Gastrocnemius medialis (tissue), 4 donors: ENCODE measurements at regions not wholly inside any gene's neighbourhood (a gene's known extent, or its start where the extent isn't known, plus 50 kb on each side); places are given as distances from the start of the nearest gene placed in this dataset.

Experiments
- ATAC-seq, 2 donors: fragments of 150-250 bp; one replicate each; pipeline ENCODE4 v1.9.1; 2016
- DNase-seq, 2 donors: peaks; one replicate each; pipeline ENCODE4 v3.0.0-alpha.2; 2019
- H3K27ac ChIP-seq, 4 donors: fragments of 200-600 bp; sonication (generic); 1 replicate in 1 of 4; 2 replicates in 3 of 4; pipeline ENCODE4 v1.5.1; 2016 to 2018; ENCODE audit warnings: mild to moderate bottlenecking in 2 of 4, moderate library complexity in 1 of 4
- H3K27me3 ChIP-seq, 3 donors: fragments of 200-600 bp; sonication (generic) in 2 of 3; 1 replicate in 1 of 3; 2 replicates in 2 of 3; pipeline versions ENCODE4 v1.5.1 to v1.6.0; 2016 to 2019; ENCODE audit warnings: mild to moderate bottlenecking in 1 of 3, moderate library complexity in 1 of 3
- H3K36me3 ChIP-seq, 2 donors: fragments of 200-600 bp; sonication (generic) in 1 of 2; one replicate each; pipeline ENCODE4 v1.5.1; 2017 to 2018
- H3K4me1 ChIP-seq, 2 donors: fragments of 200-600 bp; sonication (generic) in 1 of 2; one replicate each; pipeline ENCODE4 v1.5.1; 2016 to 2017; ENCODE audit warnings: mild to moderate bottlenecking in 2 of 2
- H3K4me3 ChIP-seq, 4 donors: fragments of 200-600 bp; sonication (generic) in 3 of 4; 1 replicate in 1 of 4; 2 replicates in 3 of 4; pipeline ENCODE4 v1.5.1; 2016 to 2019; ENCODE audit warnings: mild to moderate bottlenecking in 2 of 4
- H3K9me3 ChIP-seq, 3 donors: fragments of 200-600 bp; sonication (generic) in 2 of 3; 1 replicate in 1 of 3; 2 replicates in 2 of 3; pipeline ENCODE4 v1.5.1; 2016 to 2019
- CTCF ChIP-seq, 5 experiments: fragments of 450-650 bp in 3 of 5; fragments of 200-600 bp in 2 of 5; sonication (generic) in 2 of 5; IDR thresholded peaks in 4 of 5; conservative IDR thresholded peaks in 1 of 5; 1 replicate in 4 of 5; 2 replicates in 1 of 5; pipeline ENCODE4 v1.5.1; 2016 to 2019; ENCODE audit warnings: antibody characterized with exemption in 5 of 5, mild to moderate bottlenecking in 3 of 5, moderate library complexity in 3 of 5
- POLR2A ChIP-seq, 2 donors: fragments of 450-650 bp; IDR thresholded peaks; one replicate each; pipeline ENCODE4 v1.6.1; 2017; ENCODE audit warnings: antibody characterized with exemption in 2 of 2, mild to moderate bottlenecking in 2 of 2, moderate library complexity in 2 of 2
- in situ Hi-C, 4 donors: fragments of 200-750 bp; cut with MboI; loops; one replicate each; pipeline versions ENCODE4 v1.15.0 to v1.8.0; 2017; ENCODE audit warnings: low sequenced_read_pairs in 4 of 4
- intact Hi-C: fragments of 100-400 bp; cut with DNase I; formaldehyde crosslinking; loops from one replicate; pipeline ENCODE4 v1.15.1; 2023; ENCODE audit warnings: low total_unique reads

GRCh38 chr13:50690006-50690405, 153.5 kb downstream of the DLEU7 start:
- peaks cover 16 to 25% of the 10 kb centered on the region in 2 donors for H3K4me1 ChIP-seq
- DNase-seq, result no peak
- intact Hi-C loops, result no loop called here

GRCh38 chr13:50691176-50691680, 152.3 kb downstream of the DLEU7 start:
- H3K4me1 ChIP-seq, result peaks cover 14 to 16% of the 10 kb centered on the region in 2 donors
- no peak overlapping the region for H3K27ac ChIP-seq
- H3K27me3 ChIP-seq, result no peaks in the 10 kb centered on the region
- intact Hi-C loops (no loop called here), in situ Hi-C loops (no loop called here)
- no peaks in the 10 kb centered on the region for H3K36me3 ChIP-seq
- no peak overlapping the region for H3K4me3 ChIP-seq
- no peak for DNase-seq
- TF ChIP-seq CTCF (IDR thresholded peaks at IDR 0.05 in 4 of 5, conservative IDR thresholded peaks at IDR 0.05 in 1 of 5), result no peak
- no peak for TF ChIP-seq POLR2A (IDR thresholded peaks at IDR 0.05)
- ATAC-seq, result no peak
- H3K9me3 ChIP-seq, result no peaks in the 10 kb centered on the region

More at GRCh38 chr13:50690006-50690405, 153.5 kb downstream of the DLEU7 start:
- no peak for ATAC-seq
- Histone ChIP-seq H3K27ac (no peak overlapping the region), H3K36me3 (no peaks in the 10 kb centered on the region), H3K27me3 (no peaks in the 10 kb centered on the region), H3K4me3 (no peak overlapping the region), H3K9me3 (no peaks in the 10 kb centered on the region)
- in situ Hi-C loops, result no loop called here
- TF ChIP-seq CTCF (IDR thresholded peaks at IDR 0.05 in 4 of 5, conservative IDR thresholded peaks at IDR 0.05 in 1 of 5) (no peak), POLR2A (IDR thresholded peaks at IDR 0.05) (no peak)

- Histone ChIP-seq H3K27me3 (no peaks in the 10 kb centered on the region), H3K4me3 (no peak overlapping the region), H3K27ac (no peak overlapping the region), H3K4me1 (peaks cover 14 to 16% of the 10 kb centered on the region in 2 donors), H3K9me3 (no peaks in the 10 kb centered on the region), H3K36me3 (no peaks in the 10 kb centered on the region)
- intact Hi-C loops, result no loop called here
- no peak for DNase-seq
- ATAC-seq, result no peak
- TF ChIP-seq CTCF (IDR thresholded peaks at IDR 0.05 in 4 of 5, conservative IDR thresholded peaks at IDR 0.05 in 1 of 5), result no peak
- TF ChIP-seq POLR2A (IDR thresholded peaks at IDR 0.05), result no peak
- in situ Hi-C loops, result no loop called here
These were observed 151.7 kb downstream of the DLEU7 start for GRCh38 chr13:50691681-50692263.

GRCh38 chr13:50692396-50692915, 151.0 kb downstream of the DLEU7 start:
- intact Hi-C loops, result no loop called here

More at GRCh38 chr13:50692396-50692915, 151.0 kb downstream of the DLEU7 start:
- ATAC-seq (no peak), DNase-seq (no peak)
- H3K36me3 ChIP-seq, result no peaks in the 10 kb centered on the region
- TF ChIP-seq CTCF (IDR thresholded peaks at IDR 0.05 in 4 of 5, conservative IDR thresholded peaks at IDR 0.05 in 1 of 5) (no peak), POLR2A (IDR thresholded peaks at IDR 0.05) (no peak)
- H3K9me3 ChIP-seq, result no peaks in the 10 kb centered on the region
- peaks cover 16 to 20% of the 10 kb centered on the region in 2 donors for H3K4me1 ChIP-seq
- no peak overlapping the region for H3K27ac ChIP-seq
- H3K27me3 ChIP-seq, result no peaks in the 10 kb centered on the region
- in situ Hi-C loops, result no loop called here
- H3K4me3 ChIP-seq, result no peak overlapping the region
